ENCODE measurements at regions not wholly inside any gene's neighbourhood (a gene's known extent, or its start where the extent isn't known, plus 50 kb on each side); places are given as distances from the start of the nearest gene placed in this dataset.

DNA sequence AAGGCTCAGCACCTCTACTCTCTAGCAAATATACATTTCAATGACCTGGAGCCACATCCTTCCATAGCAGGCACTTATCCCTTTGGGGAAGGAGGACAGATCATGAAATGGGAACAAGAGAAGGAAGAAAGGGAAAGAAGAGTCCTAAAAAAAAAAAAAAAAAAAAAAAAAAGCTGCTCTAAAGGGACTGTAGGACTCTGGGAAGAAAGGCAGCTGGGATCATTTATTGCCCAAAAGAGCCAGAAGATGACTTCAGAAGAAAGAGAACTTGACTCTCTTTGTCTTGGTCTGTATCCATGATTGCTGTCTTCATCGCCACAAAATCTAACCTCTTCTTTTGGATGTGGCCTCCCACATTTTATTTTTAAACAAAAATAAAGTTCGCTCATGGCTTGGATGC is 203.6 kb upstream of the CELF2 start:
- TF ChIP-seq, protein P1, sequence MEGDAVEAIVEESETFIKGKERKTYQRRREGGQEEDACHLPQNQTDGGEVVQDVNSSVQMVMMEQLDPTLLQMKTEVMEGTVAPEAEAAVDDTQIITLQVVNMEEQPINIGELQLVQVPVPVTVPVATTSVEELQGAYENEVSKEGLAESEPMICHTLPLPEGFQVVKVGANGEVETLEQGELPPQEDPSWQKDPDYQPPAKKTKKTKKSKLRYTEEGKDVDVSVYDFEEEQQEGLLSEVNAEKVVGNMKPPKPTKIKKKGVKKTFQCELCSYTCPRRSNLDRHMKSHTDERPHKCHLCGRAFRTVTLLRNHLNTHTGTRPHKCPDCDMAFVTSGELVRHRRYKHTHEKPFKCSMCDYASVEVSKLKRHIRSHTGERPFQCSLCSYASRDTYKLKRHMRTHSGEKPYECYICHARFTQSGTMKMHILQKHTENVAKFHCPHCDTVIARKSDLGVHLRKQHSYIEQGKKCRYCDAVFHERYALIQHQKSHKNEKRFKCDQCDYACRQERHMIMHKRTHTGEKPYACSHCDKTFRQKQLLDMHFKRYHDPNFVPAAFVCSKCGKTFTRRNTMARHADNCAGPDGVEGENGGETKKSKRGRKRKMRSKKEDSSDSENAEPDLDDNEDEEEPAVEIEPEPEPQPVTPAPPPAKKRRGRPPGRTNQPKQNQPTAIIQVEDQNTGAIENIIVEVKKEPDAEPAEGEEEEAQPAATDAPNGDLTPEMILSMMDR (IDR thresholded peaks at IDR 0.05; ENCODE audit: low read depth, low read length, missing control alignments), result no peak
- no peak for DNase-seq (ENCODE audit: extremely low read depth, low read depth)
- no peak overlapping the region for H3K4me3 ChIP-seq (replicated peaks; ENCODE audit: low read depth, low read length)

DNA sequence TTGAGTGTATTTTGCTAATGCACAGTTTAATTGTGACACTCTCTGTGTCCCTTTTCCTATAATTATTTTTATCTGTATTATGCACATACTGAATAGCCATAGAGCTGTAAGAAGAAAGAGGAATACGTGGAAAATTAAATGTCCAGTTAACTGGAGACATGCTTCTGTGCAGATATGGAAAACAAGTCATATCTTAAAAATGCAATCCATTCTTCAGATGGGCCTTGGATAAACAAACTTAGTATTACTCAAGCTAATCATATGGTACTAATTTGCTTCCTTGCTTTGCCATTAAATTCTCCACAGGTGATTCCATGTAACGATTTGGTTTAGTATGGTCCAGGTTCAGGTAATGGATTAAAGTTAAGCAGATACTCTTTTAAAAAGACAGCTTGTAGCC is 201.2 kb upstream of the CELF2 start:
- DNase-seq (ENCODE audit: extremely low read depth, low read depth), result no peak
- H3K4me3 ChIP-seq (replicated peaks; ENCODE audit: low read depth, low read length), result no peak overlapping the region
- TF ChIP-seq, protein P1 (IDR thresholded peaks at IDR 0.05; ENCODE audit: low read depth, low read length, missing control alignments), result no peak

DNA sequence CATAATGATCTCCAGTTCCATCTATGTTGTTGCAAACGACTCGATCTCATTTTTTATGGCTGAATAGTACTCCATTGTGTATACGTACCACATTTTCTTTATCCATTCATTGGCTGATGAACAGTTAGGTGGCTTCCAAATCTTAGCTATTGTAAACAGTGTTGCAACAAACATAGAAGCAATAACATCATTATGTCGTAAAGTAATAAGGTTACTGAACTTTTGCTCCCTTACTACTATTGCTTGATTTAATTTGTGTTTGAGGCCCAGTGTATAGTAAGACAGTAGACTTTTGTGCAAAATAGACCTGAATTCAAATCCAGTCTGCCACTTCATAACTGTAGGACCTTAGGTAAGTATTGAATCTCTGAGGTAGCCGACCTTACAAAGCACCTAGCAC is 200.1 kb upstream of the CELF2 start:
- no peak for DNase-seq (ENCODE audit: extremely low read depth, low read depth)
- TF ChIP-seq, protein P1 (IDR thresholded peaks at IDR 0.05; ENCODE audit: low read depth, low read length, missing control alignments), result no peak
- H3K4me3 ChIP-seq (replicated peaks; ENCODE audit: low read depth, low read length), result no peak overlapping the region

DNA sequence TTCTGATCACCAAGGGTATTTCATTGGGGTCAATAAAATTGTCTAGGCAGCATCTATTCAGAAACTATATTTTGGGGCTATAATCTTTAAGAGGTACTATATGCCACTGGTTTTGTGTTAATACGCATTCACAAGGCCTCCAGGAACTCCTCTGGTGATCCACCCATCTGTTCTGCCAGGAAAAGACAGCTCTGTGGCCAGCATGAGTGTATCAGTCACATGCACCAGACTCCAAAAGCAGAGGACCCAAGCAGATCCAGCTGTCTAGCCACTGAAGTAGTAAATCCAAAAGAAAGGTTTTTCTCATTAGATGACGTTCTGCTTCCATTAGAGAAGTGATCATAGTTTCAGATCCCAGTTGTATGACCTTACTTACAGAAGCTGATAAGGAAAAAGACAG is 199.6 kb upstream of the CELF2 start:
- no peak for DNase-seq (ENCODE audit: extremely low read depth, low read depth)
- no peak overlapping the region for H3K4me3 ChIP-seq (replicated peaks; ENCODE audit: low read depth, low read length)
- TF ChIP-seq, protein P1 (IDR thresholded peaks at IDR 0.05; ENCODE audit: low read depth, low read length, missing control alignments), result no peak

DNA sequence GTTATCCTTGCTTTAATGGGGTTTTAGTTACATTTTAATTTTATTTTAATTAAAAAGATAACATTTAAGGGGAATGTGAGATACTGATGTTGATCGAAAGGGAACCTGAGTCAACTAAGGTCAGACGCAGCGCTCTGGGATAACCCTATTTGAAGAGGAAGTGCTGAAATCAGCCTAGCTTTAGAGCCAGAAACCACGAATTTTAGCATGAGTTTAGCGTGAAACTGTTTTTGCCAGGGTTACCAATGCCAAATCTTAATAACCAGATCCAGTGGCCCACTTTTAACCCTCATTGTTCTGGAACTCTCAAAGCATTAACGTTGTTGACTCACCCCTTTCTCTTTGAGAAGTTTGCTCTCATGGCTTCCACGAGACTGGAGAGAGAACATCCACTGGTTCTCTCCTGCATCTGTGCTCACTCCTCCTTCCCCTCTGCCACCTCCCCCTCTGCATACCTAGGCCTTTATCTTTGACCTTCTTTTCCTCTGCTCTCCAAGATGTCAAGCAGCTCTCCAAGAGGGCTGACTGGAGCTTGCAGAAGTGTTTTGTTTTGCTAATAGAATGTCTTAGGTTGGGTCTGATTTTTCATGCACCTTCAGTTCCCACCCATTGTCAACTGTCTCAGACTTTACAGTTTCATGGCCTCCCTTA is 198.3 kb upstream of the CELF2 start:
- DNase-seq (ENCODE audit: extremely low read depth, low read depth), result no peak
- no peak overlapping the region for H3K4me3 ChIP-seq (replicated peaks; ENCODE audit: low read depth, low read length)
- TF ChIP-seq, protein P1 (IDR thresholded peaks at IDR 0.05; ENCODE audit: low read depth, low read length, missing control alignments), result no peak

DNA sequence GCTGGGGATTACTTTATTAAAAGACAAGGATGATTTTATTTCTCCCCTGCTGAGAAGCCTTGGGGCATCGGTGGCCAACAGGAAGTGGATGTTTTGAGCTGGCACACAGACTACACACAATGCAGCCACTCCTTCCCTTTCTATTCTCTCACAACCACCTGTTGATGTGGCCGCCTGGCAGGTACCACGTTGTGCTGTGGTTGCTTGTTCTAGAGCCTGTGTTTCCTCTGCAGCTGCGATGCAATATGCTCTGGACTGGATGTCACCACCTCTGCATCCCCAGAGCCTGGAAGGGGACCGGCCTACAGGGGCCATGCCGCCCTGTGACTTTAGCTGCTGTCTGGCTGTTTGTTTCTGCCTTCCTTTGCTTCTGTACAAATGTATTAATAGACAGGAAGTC is 195.7 kb upstream of the CELF2 start:
- H3K4me3 ChIP-seq (replicated peaks; ENCODE audit: low read depth, low read length), result no peak overlapping the region
- TF ChIP-seq, protein P1 (IDR thresholded peaks at IDR 0.05; ENCODE audit: low read depth, low read length, missing control alignments), result no peak
- DNase-seq (ENCODE audit: extremely low read depth, low read depth), result no peak

DNA sequence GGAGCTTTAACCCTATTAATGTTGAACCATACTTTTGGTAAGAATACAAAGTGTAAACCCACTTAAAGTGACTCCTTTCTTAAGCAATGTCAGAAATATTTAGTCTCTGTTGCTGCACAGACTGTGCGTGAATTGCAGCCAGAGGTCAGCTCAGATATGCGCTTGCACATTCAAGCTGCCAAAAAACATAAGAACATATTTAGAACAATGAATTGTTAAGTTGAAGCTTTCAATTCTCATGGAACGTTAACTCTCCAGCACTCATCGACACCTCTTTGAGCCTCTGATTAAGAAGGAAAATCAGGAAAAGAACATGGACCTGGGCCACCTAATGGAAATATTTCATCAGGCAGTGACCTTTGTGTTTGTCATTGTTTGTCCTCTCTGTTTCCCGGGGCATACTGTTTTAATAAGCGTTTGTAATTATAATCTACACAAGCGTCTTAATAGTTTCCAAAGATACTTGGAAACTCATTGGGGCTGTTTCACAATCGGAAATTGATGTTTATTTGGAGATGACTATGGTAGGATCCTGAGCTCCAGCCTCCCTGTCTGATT is 193.0 kb upstream of the CELF2 start:
- TF ChIP-seq, protein P1 (IDR thresholded peaks at IDR 0.05; ENCODE audit: low read depth, low read length, missing control alignments), result no peak
- no peak for DNase-seq (ENCODE audit: extremely low read depth, low read depth)
- H3K4me3 ChIP-seq (replicated peaks; ENCODE audit: low read depth, low read length), result no peak overlapping the region
